ENCODE measurements at regions not wholly inside any gene's neighbourhood (a gene's known extent, or its start where the extent isn't known, plus 50 kb on each side); places are given as distances from the start of the nearest gene placed in this dataset.

GRCh38 chr2:66846887-66847286, 412.0 kb downstream of the MEIS1 start:
- no peak for DNase-seq (ENCODE audit: low read depth in 2 of 2)

GRCh38 chr2:66849153-66849755, 414.3 kb downstream of the MEIS1 start:
- DNase-seq (ENCODE audit: low read depth in 2 of 2) = no peak

- DNase-seq (ENCODE audit: low read depth in 2 of 2) = no peak
Observed at GRCh38 chr2:66850376-66850775, 415.5 kb downstream of the MEIS1 start.

GRCh38 chr2:66851449-66851872, 416.5 kb downstream of the MEIS1 start:
- DNase-seq (ENCODE audit: low read depth in 2 of 2) = no peak

- DNase-seq (ENCODE audit: low read depth in 2 of 2) = no peak
Observed at GRCh38 chr2:66852953-66853352, 418.0 kb downstream of the MEIS1 start.

- no peak for DNase-seq (ENCODE audit: low read depth in 2 of 2)
Observed at GRCh38 chr2:66853585-66853984, 418.7 kb downstream of the MEIS1 start.

- DNase-seq (ENCODE audit: low read depth in 2 of 2) = no peak
Observed at GRCh38 chr2:66854298-66854697, 419.4 kb downstream of the MEIS1 start.

GRCh38 chr2:66862885-66863650, 428.1 kb downstream of the MEIS1 start:
- DNase-seq (ENCODE audit: low read depth in 2 of 2) = no peak

GRCh38 chr2:66865161-66865560, 430.2 kb downstream of the MEIS1 start:
- DNase-seq (ENCODE audit: low read depth in 2 of 2) = no peak

- DNase-seq (ENCODE audit: low read depth in 2 of 2) = no peak
Observed at GRCh38 chr2:66866331-66867062, 431.6 kb downstream of the MEIS1 start.

GRCh38 chr2:66867063-66867441, 432.1 kb downstream of the MEIS1 start:
- no peak for DNase-seq (ENCODE audit: low read depth in 2 of 2)

GRCh38 chr2:66869076-66869475, 434.2 kb downstream of the MEIS1 start:
- DNase-seq (ENCODE audit: low read depth in 2 of 2) = no peak

GRCh38 chr2:66872081-66872985, 437.4 kb downstream of the MEIS1 start:
- DNase-seq (ENCODE audit: low read depth in 2 of 2) = no peak

- DNase-seq (ENCODE audit: low read depth in 2 of 2) = no peak
Observed at GRCh38 chr2:66872986-66873754, 438.2 kb downstream of the MEIS1 start.

- no peak for DNase-seq (ENCODE audit: low read depth in 2 of 2)
Observed at GRCh38 chr2:66874411-66874810, 439.5 kb downstream of the MEIS1 start.

- no peak for DNase-seq (ENCODE audit: low read depth in 2 of 2)
Observed at GRCh38 chr2:66875941-66876462, 441.1 kb downstream of the MEIS1 start.

- no peak for DNase-seq (ENCODE audit: low read depth in 2 of 2)
Observed at GRCh38 chr2:66885775-66886383, 451.0 kb downstream of the MEIS1 start.

- no peak for DNase-seq (ENCODE audit: low read depth in 2 of 2)
Observed at GRCh38 chr2:66888246-66888645, 453.3 kb downstream of the MEIS1 start.

GRCh38 chr2:66888791-66889631, 454.1 kb downstream of the MEIS1 start:
- no peak for DNase-seq (ENCODE audit: low read depth in 2 of 2)

GRCh38 chr2:66889632-66889882, 454.6 kb downstream of the MEIS1 start:
- no peak for DNase-seq (ENCODE audit: low read depth in 2 of 2)

All from dermis microvascular lymphatic vessel endothelial cell (primary cell).